AG20443 (cell line): ENCODE measurements at regions not wholly inside any gene's neighbourhood (a gene's known extent, or its start where the extent isn't known, plus 50 kb on each side); places are given as distances from the start of the nearest gene placed in this dataset.

Experiments
- DNase-seq: peaks from one replicate; pipeline ENCODE4 v3.0.0; 2012; ENCODE audit warnings: low spot score, mixed read lengths

- DNase-seq: no peak
These were observed 264.7 kb downstream of the C16orf95 start for GRCh38 chr16:87052506-87052905.

- no peak for DNase-seq
These were observed 263.9 kb downstream of the C16orf95 start for GRCh38 chr16:87053016-87053982.

- DNase-seq: no peak
These were observed 263.0 kb downstream of the C16orf95 start for GRCh38 chr16:87054154-87054553.

GRCh38 chr16:87054856-87055255 lies 262.3 kb downstream of the C16orf95 start:
- no peak for DNase-seq

- DNase-seq: peak; percentile 60
These were observed 261.1 kb downstream of the C16orf95 start for GRCh38 chr16:87056083-87056482.

- DNase-seq: no peak
These were observed 260.6 kb downstream of the C16orf95 start for GRCh38 chr16:87056551-87056950.

GRCh38 chr16:87057211-87057881 lies 259.8 kb downstream of the C16orf95 start:
- DNase-seq: no peak

GRCh38 chr16:87057951-87058560 lies 259.1 kb downstream of the C16orf95 start:
- DNase-seq: no peak

GRCh38 chr16:87058728-87059250 lies 258.4 kb downstream of the C16orf95 start:
- no peak for DNase-seq

GRCh38 chr16:87060034-87060986 lies 256.9 kb downstream of the C16orf95 start:
- DNase-seq: no peak

GRCh38 chr16:87061243-87061920 lies 255.8 kb downstream of the C16orf95 start:
- no peak for DNase-seq

- peak; percentile 93 for DNase-seq
These were observed 254.4 kb downstream of the C16orf95 start for GRCh38 chr16:87062569-87063442.

GRCh38 chr16:87063543-87063942 lies 253.6 kb downstream of the C16orf95 start:
- DNase-seq: no peak

- no peak for DNase-seq
These were observed 252.3 kb downstream of the C16orf95 start for GRCh38 chr16:87064731-87065445.

- DNase-seq: no peak
These were observed 251.6 kb downstream of the C16orf95 start for GRCh38 chr16:87065446-87066132.

GRCh38 chr16:87066133-87067002 lies 250.8 kb downstream of the C16orf95 start:
- no peak for DNase-seq

GRCh38 chr16:87067003-87067556 lies 250.1 kb downstream of the C16orf95 start:
- DNase-seq: no peak
